ENCODE measurements at regions not wholly inside any gene's neighbourhood (a gene's known extent, or its start where the extent isn't known, plus 50 kb on each side); places are given as distances from the start of the nearest gene placed in this dataset.

DNA sequence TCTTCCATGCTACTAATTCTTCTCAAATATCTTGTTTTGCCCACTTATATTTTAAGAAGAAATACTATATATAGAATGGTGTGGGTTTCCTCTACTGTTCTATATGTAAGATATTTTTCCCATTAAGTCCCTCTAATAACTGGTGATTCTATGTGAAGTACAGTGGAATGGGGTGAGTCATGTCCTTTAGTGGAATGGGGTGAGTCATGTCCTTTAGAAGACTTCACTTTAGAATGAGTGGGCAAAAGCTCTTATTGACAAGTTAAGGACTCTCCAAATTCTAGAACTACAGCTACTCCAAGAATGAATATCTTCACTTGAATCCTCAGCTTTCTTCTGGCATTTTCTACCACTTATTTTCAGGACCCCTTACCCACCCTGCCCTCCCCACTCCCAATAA is 349.9 kb downstream of the ETNK1 start:
- no peak overlapping the region for H3K4me3 ChIP-seq (ENCODE audit: low read depth, low read length)
- TF ChIP-seq, protein P1, sequence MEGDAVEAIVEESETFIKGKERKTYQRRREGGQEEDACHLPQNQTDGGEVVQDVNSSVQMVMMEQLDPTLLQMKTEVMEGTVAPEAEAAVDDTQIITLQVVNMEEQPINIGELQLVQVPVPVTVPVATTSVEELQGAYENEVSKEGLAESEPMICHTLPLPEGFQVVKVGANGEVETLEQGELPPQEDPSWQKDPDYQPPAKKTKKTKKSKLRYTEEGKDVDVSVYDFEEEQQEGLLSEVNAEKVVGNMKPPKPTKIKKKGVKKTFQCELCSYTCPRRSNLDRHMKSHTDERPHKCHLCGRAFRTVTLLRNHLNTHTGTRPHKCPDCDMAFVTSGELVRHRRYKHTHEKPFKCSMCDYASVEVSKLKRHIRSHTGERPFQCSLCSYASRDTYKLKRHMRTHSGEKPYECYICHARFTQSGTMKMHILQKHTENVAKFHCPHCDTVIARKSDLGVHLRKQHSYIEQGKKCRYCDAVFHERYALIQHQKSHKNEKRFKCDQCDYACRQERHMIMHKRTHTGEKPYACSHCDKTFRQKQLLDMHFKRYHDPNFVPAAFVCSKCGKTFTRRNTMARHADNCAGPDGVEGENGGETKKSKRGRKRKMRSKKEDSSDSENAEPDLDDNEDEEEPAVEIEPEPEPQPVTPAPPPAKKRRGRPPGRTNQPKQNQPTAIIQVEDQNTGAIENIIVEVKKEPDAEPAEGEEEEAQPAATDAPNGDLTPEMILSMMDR (IDR thresholded peaks at IDR 0.05; ENCODE audit: borderline replicate concordance, insufficient read depth, low read depth, low read length): no peak

DNA sequence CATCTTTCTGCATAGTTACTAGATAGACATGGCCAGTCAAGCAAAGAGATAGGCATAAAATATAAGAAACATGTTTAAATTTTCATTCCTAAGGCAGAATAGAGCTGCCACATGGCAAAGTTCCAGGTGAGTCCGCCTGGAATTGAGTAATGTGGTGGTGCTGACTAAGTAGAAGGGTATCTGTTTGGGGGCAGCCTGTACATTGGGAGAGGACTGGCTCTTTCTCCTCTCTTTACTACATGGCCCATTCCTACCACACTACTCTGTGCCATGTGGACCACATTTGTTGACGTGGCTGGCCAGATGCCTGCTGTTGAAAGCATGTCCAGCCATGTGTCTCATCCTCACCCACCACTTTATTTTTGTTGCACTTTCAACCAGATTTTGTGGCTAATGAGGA is 354.0 kb downstream of the ETNK1 start:
- TF ChIP-seq, protein P1 (IDR thresholded peaks at IDR 0.05; ENCODE audit: borderline replicate concordance, insufficient read depth, low read depth, low read length): no peak
- H3K4me3 ChIP-seq (ENCODE audit: low read depth, low read length): no peak overlapping the region

DNA sequence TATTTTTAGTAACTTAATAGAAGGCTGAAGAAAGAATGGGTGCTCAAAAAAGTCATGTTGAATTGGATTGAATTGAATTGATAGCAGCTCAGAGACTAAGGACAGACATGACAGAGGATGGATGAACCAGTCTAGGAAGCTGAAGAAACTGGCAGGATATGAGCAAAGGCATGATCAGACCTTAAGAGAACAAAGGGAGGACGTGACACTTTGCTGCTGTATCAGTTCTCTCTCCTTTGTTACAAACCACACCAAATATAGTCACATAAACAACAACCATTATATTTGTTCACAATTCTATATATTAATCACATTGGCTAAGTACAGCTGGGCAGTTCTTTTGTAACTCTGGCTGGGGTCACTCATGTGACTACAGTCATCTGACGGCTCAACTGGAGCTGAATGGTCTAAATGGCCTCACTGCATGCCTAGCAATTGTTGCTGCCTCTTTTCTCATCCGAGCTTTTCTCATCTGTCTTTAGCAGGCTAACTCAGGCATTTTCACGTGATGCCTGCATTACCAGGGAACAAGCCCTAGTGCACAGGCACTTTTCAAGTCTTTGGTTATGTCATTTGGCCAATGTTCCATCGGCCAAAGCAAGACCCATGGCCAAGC is 355.0 kb downstream of the ETNK1 start:
- no peak overlapping the region for H3K4me3 ChIP-seq (ENCODE audit: low read depth, low read length)
- TF ChIP-seq, protein P1 (IDR thresholded peaks at IDR 0.05; ENCODE audit: borderline replicate concordance, insufficient read depth, low read depth, low read length): no peak

DNA sequence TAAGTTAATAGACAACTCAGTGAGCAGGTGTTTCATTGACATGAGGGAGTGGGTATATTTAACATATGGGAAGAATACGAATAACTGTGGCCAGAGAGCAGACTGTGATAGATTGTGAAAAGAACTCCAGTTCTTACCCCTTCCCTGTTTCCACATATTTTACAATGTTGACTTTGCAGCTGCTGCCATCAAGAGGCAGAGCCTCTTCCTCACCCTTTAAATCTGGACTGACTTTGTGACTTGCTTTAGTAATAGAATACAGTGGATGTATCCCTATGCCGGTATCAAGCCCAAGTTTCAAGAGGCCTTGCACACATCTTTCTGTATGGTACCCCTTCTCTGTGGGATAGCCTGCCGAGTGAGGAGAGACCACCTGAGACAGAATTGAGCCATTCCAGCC is 356.7 kb downstream of the ETNK1 start:
- no peak overlapping the region for H3K4me3 ChIP-seq (ENCODE audit: low read depth, low read length)
- TF ChIP-seq, protein P1 (IDR thresholded peaks at IDR 0.05; ENCODE audit: borderline replicate concordance, insufficient read depth, low read depth, low read length): no peak

DNA sequence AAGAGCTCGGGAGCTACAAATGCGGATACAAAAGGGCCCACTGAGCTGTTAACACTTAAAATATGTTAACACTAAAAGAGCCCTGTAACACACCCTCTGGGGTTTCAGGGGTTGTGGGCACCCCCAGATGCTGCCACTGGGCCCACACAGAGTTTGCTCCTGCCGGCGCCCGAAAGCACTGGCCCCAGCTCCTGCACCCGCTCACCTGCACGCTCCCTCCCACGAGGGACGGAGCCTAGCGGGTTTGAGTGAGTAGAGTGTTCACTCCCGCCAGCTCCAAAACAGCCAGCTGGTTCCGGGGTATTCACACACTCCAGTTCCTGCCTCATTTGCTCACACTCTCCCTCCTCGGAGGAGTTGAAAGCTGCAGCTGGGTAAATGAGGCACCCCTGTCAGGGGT is 357.7 kb downstream of the ETNK1 start:
- TF ChIP-seq, protein P1 (IDR thresholded peaks at IDR 0.05; ENCODE audit: borderline replicate concordance, insufficient read depth, low read depth, low read length): no peak

DNA sequence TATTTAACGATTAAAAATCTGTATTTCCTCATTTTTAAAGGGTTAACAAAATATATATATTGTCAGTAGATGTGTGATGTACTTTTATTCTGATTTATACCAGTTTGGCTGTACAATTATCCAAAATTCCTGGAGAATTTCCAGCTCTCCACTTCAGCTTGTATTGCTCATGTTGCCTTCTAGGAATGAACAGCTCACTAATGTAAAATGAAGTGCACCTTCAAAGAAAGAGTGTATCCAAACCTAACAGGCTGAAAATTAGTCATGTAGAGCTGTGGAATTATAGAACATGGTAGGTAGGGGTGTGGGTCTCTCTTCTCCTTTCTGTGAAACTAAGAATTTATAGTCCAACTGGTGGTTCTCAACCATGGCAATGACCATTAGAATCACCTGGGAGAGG is 362.0 kb downstream of the ETNK1 start:
- TF ChIP-seq, protein P1 (IDR thresholded peaks at IDR 0.05; ENCODE audit: borderline replicate concordance, insufficient read depth, low read depth, low read length): no peak
- no peak overlapping the region for H3K4me3 ChIP-seq (ENCODE audit: low read depth, low read length)

More for the DNA sequence above, 357.7 kb downstream of the ETNK1 start:
- no peak overlapping the region for H3K4me3 ChIP-seq (ENCODE audit: low read depth, low read length)

DNA sequence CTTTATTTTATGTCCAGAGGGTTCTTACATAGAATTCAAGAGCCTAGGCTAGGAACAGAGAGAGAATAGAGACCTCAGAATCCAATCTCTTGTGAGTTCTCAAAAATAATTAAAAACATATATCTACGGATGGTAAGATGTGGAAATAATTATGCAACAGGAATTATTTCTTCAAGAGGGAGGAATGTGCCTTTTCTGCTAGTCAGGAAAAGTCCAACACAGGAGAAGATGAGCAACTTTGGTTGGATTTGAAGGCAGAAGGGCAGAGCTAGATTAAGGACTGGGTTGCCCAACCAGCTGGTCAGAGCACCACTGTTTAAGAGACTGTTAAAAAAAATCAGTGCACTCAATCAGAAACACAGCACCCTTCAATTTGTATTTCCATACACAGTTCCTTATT is 365.5 kb downstream of the ETNK1 start:
- TF ChIP-seq, protein P1 (IDR thresholded peaks at IDR 0.05; ENCODE audit: borderline replicate concordance, insufficient read depth, low read depth, low read length): no peak
- no peak overlapping the region for H3K4me3 ChIP-seq (ENCODE audit: low read depth, low read length)
